Transverse colon (tissue), 4 donors: ENCODE measurements at regions not wholly inside any gene's neighbourhood (a gene's known extent, or its start where the extent isn't known, plus 50 kb on each side); places are given as distances from the start of the nearest gene placed in this dataset.

Experiments used
- DNase-seq: peaks from one replicate; pipeline ENCODE4 v3.0.0-alpha.2; 2019
- H3K27ac ChIP-seq, 4 donors: fragments of 200-600 bp; sonication (generic); 2 replicates each; pipeline ENCODE4 v1.5.1; 2016 to 2018; ENCODE audit warnings: inconsistent platforms in 4 of 4
- H3K27me3 ChIP-seq: fragments of 200-600 bp; sonication (generic); 2 replicates; pipeline ENCODE4 v1.5.1; 2017; ENCODE audit warnings: inconsistent platforms
- H3K36me3 ChIP-seq, 4 donors: fragments of 200-600 bp; sonication (generic); 2 replicates each; pipeline ENCODE4 v1.5.1; 2017 to 2019; ENCODE audit warnings: inconsistent platforms in 4 of 4
- H3K4me1 ChIP-seq, 4 donors: fragments of 200-600 bp; sonication (generic); 2 replicates each; pipeline ENCODE4 v1.5.1; 2017 to 2020; ENCODE audit warnings: inconsistent platforms in 4 of 4
- H3K4me3 ChIP-seq, 4 donors: fragments of 200-600 bp; sonication (generic); 1 replicate in 1 of 4; 2 replicates in 3 of 4; pipeline versions ENCODE4 v1.5.1 to v1.6.1; 2017 to 2019; ENCODE audit warnings: inconsistent platforms in 4 of 4
- H3K9me3 ChIP-seq, 2 donors: fragments of 200-600 bp; sonication (generic); 2 replicates each; pipeline ENCODE4 v1.5.1; 2017 to 2019; ENCODE audit warnings: inconsistent platforms in 2 of 2
- CTCF ChIP-seq, 5 experiments: fragments of 200-600 bp in 3 of 5; fragments of 450-650 bp in 2 of 5; sonication (generic) in 3 of 5; IDR thresholded peaks; 1 replicate in 2 of 5; 2 replicates in 3 of 5; pipeline ENCODE4 v1.5.1; 2016 to 2017; ENCODE audit warnings: antibody characterized with exemption in 5 of 5, inconsistent platforms in 3 of 5, mild to moderate bottlenecking in 2 of 5, moderate library complexity in 1 of 5
- EP300 ChIP-seq: sonication (generic); formaldehyde crosslinking; IDR thresholded peaks from one replicate; pipeline ENCODE4 v1.6.1; 2017; ENCODE audit warnings: antibody characterized with exemption, low read depth
- POLR2A ChIP-seq: fragments of 450-650 bp; IDR thresholded peaks from one replicate; pipeline ENCODE4 v1.6.1; 2016; ENCODE audit warnings: antibody characterized with exemption, mild to moderate bottlenecking, moderate library complexity
- POLR2AphosphoS5 ChIP-seq, 3 donors: sonication (generic); formaldehyde crosslinking; IDR thresholded peaks; one replicate each; pipeline ENCODE4 v1.6.1; 2016; ENCODE audit warnings: antibody characterized with exemption in 3 of 3
- WGBS, 2 donors: methylation state at CpG; one replicate each; pipeline ENCODE4 v1.1.5; 2018; ENCODE audit warnings: low coverage in 1 of 2; 5-methylcytosine and 5-hydroxymethylcytosine counted together
- in situ Hi-C, 4 donors: fragments of 200-750 bp; cut with MboI; loops; one replicate each; pipeline versions ENCODE4 v1.15.0 to v1.15.1; 2017; ENCODE audit warnings: low sequenced_read_pairs in 3 of 4, low pct_ligation_motif_present in 1 of 4, low pct_unique_long_range_greater_than_20kb in 1 of 4
- intact Hi-C: fragments of 100-400 bp; cut with DNase I; formaldehyde crosslinking; loops from one replicate; pipeline ENCODE4 v1.15.1; 2023; ENCODE audit warnings: low total_unique reads

DNA sequence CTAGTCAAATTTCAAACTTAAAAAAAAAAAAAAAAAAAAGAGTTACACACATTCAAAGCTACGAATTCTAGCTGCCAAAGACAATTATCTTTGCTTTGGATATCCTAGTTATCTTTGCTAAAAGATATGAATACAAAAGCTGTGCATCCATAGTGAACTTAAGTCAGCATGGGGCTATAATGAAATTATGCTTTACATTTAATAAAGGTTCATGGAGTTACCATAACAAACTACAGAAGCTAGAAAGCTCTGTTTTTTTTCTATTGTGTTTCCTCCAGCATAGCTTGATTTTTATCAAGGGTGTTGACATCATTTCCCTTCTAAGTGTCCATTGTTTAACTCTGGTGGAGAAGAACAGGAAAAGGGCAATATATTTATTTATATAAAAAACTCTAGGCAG is 234.1 kb downstream of the ANKRD50 start:
- Histone ChIP-seq H3K9me3 (no peaks in the 10 kb centered on the region), H3K27me3 (no peaks in the 10 kb centered on the region), H3K4me1 (no peaks in the 10 kb centered on the region), H3K27ac (no peak overlapping the region), H3K4me3 (no peak overlapping the region), H3K36me3 (no peaks in the 10 kb centered on the region)
- intact Hi-C loops = loop anchor here (2.0 kb wide), 1 partner anchor 52 kb away; no protein-coding TSS in a partner anchor
- no peak for DNase-seq
- WGBS, 2 donors = 52 to 63% methylated on average over 1 of the region's 1 CpG
- no peak for TF ChIP-seq CTCF (IDR thresholded peaks at IDR 0.05)
- TF ChIP-seq POLR2A = no peak
- no peak for TF ChIP-seq POLR2AphosphoS5 (IDR thresholded peaks at IDR 0.05)
- TF ChIP-seq EP300 = no peak
- in situ Hi-C loops = no loop called here

- no peaks in the 10 kb centered on the region for H3K36me3 ChIP-seq
- no peaks in the 10 kb centered on the region for H3K9me3 ChIP-seq
- TF ChIP-seq EP300 (no peak), CTCF (IDR thresholded peaks at IDR 0.05) (no peak), POLR2A (no peak), POLR2AphosphoS5 (IDR thresholded peaks at IDR 0.05) (no peak)
- DNase-seq = no peak
- 85% methylated on average over 4 of the region's 4 CpGs; no CpG with 5 or more reads in 1 of the 2 donors for WGBS, 2 donors
- no peak overlapping the region for H3K27ac ChIP-seq
- H3K27me3 ChIP-seq = no peaks in the 10 kb centered on the region
- intact Hi-C loops = no loop called here
- no peaks in the 10 kb centered on the region for H3K4me1 ChIP-seq
- H3K4me3 ChIP-seq = no peak overlapping the region
- in situ Hi-C loops = no loop called here
Observed at GRCh38 chr4:124480061-124480460, 232.5 kb downstream of the ANKRD50 start.

- in situ Hi-C loops = no loop called here
- 83% methylated on average over 3 of the region's 3 CpGs for WGBS, 2 donors
Observed at GRCh38 chr4:124481123-124481522, 231.4 kb downstream of the ANKRD50 start.

GRCh38 chr4:124483048-124483906 is 229.3 kb downstream of the ANKRD50 start:
- Histone ChIP-seq H3K27me3 (no peaks in the 10 kb centered on the region), H3K4me3 (no peak overlapping the region), H3K27ac (no peak overlapping the region), H3K4me1 (no peaks in the 10 kb centered on the region), H3K9me3 (no peaks in the 10 kb centered on the region), H3K36me3 (no peaks in the 10 kb centered on the region)
- no peak for DNase-seq
- in situ Hi-C loops = no loop called here
- TF ChIP-seq POLR2AphosphoS5 (IDR thresholded peaks at IDR 0.05) = no peak
- no peak for TF ChIP-seq CTCF (IDR thresholded peaks at IDR 0.05)
- TF ChIP-seq EP300 = no peak
- TF ChIP-seq POLR2A = no peak
- WGBS, 2 donors = 19 to 36% methylated on average over 3 to 6 of the region's 6 CpGs
- intact Hi-C loops = no loop called here

More at GRCh38 chr4:124481123-124481522, 231.4 kb downstream of the ANKRD50 start:
- no peaks in the 10 kb centered on the region for H3K9me3 ChIP-seq
- DNase-seq = no peak
- no peaks in the 10 kb centered on the region for H3K27me3 ChIP-seq
- intact Hi-C loops = no loop called here
- H3K27ac ChIP-seq = no peak overlapping the region
- no peaks in the 10 kb centered on the region for H3K36me3 ChIP-seq
- TF ChIP-seq POLR2AphosphoS5 (IDR thresholded peaks at IDR 0.05) = no peak
- TF ChIP-seq POLR2A = no peak
- H3K4me3 ChIP-seq = no peak overlapping the region
- H3K4me1 ChIP-seq = no peaks in the 10 kb centered on the region
